Retinal pigment epithelial cell (primary cell): ENCODE measurements at regions not wholly inside any gene's neighbourhood (a gene's known extent, or its start where the extent isn't known, plus 50 kb on each side); places are given as distances from the start of the nearest gene placed in this dataset.
"Not testable (repeated sequence)": the region's sequence is repeated elsewhere in the genome, so short reads cannot be mapped to it uniquely, and the experiment has no call there.

Source experiments
- DNase-seq: peaks from one replicate; pipeline ENCODE4 v3.0.0-alpha.2; 2010; ENCODE audit warnings: low read depth
- H3K4me3 ChIP-seq: 2 replicates; pipeline ENCODE4 v1.5.1; 2011; ENCODE audit warnings: mild to moderate bottlenecking, low read length, control low read depth, moderate library complexity
- TF ChIP-seq, protein P1 (sequence below): conservative IDR thresholded peaks from 2 replicates; pipeline ENCODE4 v1.5.1; 2011; ENCODE audit warnings: low read depth, low read length, control low read depth, inconsistent platforms

DNA sequence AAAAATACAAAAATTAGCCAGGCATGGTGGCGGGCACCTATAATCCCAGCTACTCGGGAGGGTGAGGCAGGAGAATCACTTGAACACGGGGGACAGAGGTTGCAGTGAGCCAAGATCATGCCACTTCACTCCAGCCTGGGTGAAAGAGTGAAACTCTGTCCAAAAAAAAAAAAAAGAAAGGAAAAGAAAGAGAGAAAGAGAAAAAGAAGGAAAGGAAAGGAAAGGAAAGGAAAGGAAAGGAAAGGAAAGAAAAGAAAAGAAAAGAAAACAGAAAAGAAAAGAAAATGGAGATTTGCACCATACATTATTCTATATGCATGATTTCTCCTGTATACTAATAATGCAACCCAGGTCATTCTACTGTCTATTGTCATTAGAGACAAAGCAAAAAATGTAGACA, 421.5 kb downstream of the PCDH19 start:
- H3K4me3 ChIP-seq: not testable (repeated sequence)

DNA sequence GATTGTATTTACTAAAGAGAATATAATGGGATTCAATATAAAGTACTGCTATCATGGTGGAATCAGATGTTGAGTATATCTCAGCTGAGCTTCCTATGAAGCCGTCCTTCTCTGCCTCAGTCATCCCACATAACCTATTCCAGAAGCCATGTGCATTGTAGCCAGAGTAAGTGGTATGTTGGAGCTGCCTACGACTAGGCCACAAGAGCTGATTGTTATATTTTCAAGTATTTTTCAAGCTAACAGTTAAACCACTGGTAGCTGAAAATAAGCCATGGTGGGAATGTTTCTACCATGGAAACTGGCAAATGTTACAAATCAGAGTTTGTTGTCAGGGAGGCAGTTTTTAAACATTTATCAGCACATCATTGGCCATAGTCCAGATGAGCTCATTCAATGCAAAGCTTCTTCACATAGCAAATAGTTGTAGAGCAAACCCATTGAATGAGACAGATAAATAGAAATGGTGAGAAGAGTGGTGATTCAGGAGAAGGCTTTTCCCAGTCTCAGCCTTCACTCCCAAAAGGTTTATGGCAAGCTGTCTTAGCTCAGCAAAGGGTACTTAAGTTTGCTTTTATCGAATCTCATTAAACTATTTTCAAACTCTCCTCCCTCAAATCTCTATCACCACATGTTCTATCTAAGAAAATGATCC, 436.4 kb downstream of the PCDH19 start:
- TF ChIP-seq, protein P1, sequence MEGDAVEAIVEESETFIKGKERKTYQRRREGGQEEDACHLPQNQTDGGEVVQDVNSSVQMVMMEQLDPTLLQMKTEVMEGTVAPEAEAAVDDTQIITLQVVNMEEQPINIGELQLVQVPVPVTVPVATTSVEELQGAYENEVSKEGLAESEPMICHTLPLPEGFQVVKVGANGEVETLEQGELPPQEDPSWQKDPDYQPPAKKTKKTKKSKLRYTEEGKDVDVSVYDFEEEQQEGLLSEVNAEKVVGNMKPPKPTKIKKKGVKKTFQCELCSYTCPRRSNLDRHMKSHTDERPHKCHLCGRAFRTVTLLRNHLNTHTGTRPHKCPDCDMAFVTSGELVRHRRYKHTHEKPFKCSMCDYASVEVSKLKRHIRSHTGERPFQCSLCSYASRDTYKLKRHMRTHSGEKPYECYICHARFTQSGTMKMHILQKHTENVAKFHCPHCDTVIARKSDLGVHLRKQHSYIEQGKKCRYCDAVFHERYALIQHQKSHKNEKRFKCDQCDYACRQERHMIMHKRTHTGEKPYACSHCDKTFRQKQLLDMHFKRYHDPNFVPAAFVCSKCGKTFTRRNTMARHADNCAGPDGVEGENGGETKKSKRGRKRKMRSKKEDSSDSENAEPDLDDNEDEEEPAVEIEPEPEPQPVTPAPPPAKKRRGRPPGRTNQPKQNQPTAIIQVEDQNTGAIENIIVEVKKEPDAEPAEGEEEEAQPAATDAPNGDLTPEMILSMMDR: no peak
- no peak for DNase-seq

More for the DNA sequence above, 421.5 kb downstream of the PCDH19 start:
- not testable (repeated sequence) for DNase-seq

DNA sequence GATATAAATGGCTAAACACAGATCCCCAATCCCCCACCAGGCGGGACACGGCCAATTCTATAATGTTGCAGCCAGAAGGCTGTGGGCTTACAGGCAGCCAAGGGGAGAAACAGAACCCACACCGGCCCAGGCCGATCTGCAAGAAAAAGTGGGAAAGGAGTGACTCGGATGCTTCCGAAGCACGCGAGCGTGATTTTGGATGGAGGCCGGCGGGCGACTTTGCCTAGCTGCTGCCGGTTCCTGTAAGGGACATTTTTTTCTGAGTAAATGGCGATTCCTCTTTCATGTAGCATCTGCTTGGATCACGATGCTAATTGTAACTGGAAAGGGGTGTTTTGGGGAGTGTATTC, 470.2 kb downstream of the PCDH19 start:
- no peak for DNase-seq
- H3K4me3 ChIP-seq: no peak overlapping the region
- TF ChIP-seq, protein P1: no peak

More for the DNA sequence above, 436.4 kb downstream of the PCDH19 start:
- H3K4me3 ChIP-seq: no peak overlapping the region

DNA sequence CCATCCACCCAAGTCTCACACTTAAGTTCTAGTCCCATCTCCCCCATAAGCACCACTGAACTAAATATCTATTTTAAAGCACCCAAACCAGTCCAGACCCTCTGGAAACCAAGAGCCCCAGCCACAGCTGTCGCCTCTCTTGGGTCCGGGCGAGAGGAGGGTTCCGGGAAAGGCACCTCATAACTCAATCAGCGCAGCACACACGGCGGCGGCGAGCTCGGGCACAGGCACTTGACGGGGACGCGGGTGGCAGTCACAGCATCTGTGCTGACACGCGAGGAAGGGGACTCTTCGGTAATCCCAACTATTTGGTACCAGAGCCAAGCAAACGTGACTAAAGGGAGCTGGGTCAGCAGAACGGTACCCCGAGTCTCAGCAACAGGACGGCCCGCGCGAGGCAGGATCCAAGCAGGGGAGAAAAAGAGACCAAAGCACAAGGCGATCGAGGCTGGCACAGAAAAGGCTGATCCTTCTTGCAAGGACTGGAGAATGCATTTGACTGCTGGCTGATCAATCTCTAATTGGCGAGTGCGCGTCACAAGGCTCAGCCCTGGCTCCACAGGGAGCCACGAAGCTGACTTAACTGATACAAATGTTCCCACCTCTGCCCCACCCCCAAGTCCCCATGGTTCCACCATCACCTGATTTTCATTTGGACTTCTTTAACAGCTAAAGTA, 470.7 kb downstream of the PCDH19 start:
- H3K4me3 ChIP-seq: not testable (repeated sequence)

DNA sequence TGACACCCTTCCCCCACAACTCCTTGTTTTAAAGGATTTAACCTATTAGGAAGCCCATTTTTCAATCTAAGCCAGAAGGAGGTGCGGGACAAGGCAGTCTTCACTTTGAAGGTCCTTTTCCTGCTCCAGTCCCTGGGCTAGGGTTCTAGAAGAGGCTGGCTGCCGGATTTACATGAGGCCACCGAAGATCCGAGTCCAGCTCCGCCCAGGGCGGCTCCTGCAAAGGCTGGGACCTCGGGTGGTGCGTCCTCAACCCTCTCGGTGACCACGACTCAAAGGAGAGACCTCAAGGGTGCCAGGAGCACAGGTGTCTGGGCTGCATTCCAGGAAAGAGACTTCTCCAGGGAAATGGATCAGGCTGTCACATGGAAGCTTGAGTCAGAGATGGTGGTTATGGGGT, 471.6 kb downstream of the PCDH19 start:
- H3K4me3 ChIP-seq: no peak overlapping the region
- TF ChIP-seq, protein P1: no peak
- DNase-seq: no peak

More for the DNA sequence above, 470.7 kb downstream of the PCDH19 start:
- DNase-seq: not testable (repeated sequence)

DNA sequence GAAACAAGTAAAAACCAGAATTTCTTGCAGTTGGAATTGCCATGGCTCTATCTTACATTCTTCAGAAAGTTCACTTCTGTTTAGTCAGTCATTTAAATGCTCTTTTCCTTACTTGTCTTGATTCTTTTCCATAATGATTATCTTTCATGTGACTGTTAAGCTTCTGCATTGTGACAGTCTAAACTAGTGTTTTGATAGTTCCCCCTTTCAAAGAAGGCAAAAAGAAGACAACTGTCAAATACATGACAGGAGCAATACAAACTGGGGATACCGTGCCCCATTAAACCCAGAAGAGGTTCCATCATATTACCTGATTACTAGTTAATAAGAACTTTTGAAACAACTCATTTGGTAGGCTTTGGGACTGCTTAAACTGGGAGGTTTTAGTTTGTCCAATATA, 476.2 kb downstream of the PCDH19 start:
- DNase-seq: no peak
- TF ChIP-seq, protein P1: no peak

DNA sequence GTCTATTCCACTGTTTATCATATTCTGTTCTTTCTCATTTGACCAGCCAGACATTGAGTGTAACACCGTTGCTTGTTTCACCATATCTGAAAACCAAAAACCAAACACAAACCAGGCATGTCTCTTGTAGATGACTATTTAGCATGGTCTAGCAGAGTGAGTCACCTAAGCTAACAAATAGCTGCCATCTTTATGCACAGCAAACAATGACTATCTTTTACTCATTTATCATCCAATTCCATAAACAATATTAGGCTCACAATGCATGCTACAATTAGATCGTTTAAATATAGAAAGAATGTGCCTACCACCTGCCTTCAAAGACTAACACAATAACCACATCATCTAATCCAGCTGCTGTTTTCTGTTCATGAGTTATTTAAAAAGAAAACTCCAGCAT, 495.4 kb downstream of the PCDH19 start:
- TF ChIP-seq, protein P1: no peak
- DNase-seq: no peak
- H3K4me3 ChIP-seq: no peak overlapping the region

More for the DNA sequence above, 476.2 kb downstream of the PCDH19 start:
- H3K4me3 ChIP-seq: no peak overlapping the region

DNA sequence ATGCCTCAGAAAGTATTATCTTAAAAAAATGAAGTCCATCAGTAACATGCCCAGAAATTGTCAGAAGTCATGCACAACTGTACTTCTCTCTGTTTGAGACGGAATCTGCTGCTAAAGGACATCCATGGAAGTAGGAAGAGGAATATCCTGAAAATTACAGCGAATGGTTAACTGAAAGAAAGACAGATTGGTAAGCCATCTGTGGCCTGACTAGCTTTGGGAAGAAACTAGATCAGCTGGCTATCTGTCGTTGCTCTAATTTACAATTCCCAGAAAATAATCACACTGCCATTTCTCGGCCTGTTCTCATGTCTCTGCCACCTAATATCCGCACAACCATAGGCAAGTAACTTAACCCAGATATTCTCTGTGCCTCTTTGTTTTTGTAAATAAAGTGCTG, 496.5 kb downstream of the PCDH19 start:
- TF ChIP-seq, protein P1: no peak
- no peak for DNase-seq
- H3K4me3 ChIP-seq: no peak overlapping the region
